Nephron (organoid): ENCODE measurements at regions not wholly inside any gene's neighbourhood (a gene's known extent, or its start where the extent isn't known, plus 50 kb on each side); places are given as distances from the start of the nearest gene placed in this dataset.
A peak's percentile ranks its signal among the peaks of the same experiment; 100 is the strongest.

Experiments
- H3K27ac Mint-ChIP-seq, 3 experiments: 2 replicates each; pipeline ENCODE4 v1.8.0; 2020; ENCODE audit warnings: mixed read lengths in 3 of 3, mild to moderate bottlenecking in 2 of 3, moderate library complexity in 1 of 3
- H3K27me3 Mint-ChIP-seq: 2 replicates; pipeline ENCODE4 v1.8.0; 2021; ENCODE audit warnings: low read depth, mild to moderate bottlenecking, moderate library complexity, mixed read lengths
- H3K36me3 Mint-ChIP-seq: 2 replicates; pipeline ENCODE4 v1.8.0; 2020; ENCODE audit warnings: low read depth, mixed read lengths
- H3K4me1 Mint-ChIP-seq: 2 replicates; pipeline ENCODE4 v1.8.0; 2020; ENCODE audit warnings: mixed read lengths
- H3K4me3 Mint-ChIP-seq, 3 experiments: 2 replicates each; pipeline ENCODE4 v1.8.0; 2020; ENCODE audit warnings: mild to moderate bottlenecking in 3 of 3, mixed read lengths in 3 of 3, moderate library complexity in 2 of 3
- H3K9me3 Mint-ChIP-seq: 2 replicates; pipeline ENCODE4 v1.8.0; 2020; ENCODE audit warnings: mixed read lengths
- TF ChIP-seq, protein P1 (sequence below), 3 experiments: fragments of 200-600 bp; sonication (generic); IDR thresholded peaks; one replicate each; pipeline ENCODE4 v1.5.0; 2021; ENCODE audit warnings: antibody characterized with exemption in 3 of 3; ENCODE audit not compliant: unreplicated experiment in 3 of 3

DNA sequence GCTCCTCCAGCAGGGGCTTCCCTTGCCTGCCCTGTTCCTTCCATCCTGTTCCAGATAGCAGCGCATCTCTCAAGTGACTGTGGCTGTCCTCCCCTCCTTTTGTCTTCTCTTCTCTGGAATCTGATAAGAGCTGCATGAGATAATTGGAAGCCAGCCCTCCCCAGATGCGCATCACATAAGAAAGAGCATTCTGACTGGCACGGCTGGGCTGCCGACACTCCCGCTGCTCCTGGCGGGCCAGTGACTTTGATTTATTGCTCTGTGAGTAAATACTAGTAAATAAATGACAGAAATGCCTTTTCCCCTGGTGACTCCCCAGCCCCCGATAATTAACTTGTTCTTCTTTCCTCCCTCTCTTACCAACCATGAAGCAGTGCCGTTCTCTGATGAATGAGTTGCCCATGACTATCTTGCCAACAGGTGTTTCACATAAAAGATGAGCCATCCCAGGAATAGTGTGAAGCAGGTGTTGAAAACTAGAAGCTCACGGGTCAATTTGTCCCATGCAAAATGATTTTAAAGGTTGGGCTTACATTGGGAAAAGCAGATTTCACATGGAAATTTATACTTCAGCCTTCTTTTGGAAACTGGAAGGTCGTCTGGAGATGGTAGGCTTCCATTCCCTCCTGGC lies 212.3 kb downstream of the ERCC6L2 start:
- TF ChIP-seq, protein P1, sequence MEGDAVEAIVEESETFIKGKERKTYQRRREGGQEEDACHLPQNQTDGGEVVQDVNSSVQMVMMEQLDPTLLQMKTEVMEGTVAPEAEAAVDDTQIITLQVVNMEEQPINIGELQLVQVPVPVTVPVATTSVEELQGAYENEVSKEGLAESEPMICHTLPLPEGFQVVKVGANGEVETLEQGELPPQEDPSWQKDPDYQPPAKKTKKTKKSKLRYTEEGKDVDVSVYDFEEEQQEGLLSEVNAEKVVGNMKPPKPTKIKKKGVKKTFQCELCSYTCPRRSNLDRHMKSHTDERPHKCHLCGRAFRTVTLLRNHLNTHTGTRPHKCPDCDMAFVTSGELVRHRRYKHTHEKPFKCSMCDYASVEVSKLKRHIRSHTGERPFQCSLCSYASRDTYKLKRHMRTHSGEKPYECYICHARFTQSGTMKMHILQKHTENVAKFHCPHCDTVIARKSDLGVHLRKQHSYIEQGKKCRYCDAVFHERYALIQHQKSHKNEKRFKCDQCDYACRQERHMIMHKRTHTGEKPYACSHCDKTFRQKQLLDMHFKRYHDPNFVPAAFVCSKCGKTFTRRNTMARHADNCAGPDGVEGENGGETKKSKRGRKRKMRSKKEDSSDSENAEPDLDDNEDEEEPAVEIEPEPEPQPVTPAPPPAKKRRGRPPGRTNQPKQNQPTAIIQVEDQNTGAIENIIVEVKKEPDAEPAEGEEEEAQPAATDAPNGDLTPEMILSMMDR (IDR thresholded peaks at IDR 0.05; ENCODE audit: unreplicated experiment in 3 of 3), result no peak
- H3K27ac Mint-ChIP-seq, result peak overlapping the region in 1 of 3 experiments; percentile 30
- peaks cover 23% of the 10 kb centered on the region for H3K4me1 Mint-ChIP-seq
- H3K36me3 Mint-ChIP-seq, result no peaks in the 10 kb centered on the region
- H3K4me3 Mint-ChIP-seq, result peak overlapping the region in 1 of 3 experiments; percentile 8
- peaks cover 9% of the 10 kb centered on the region for H3K9me3 Mint-ChIP-seq
- peaks cover 80% of the 10 kb centered on the region for H3K27me3 Mint-ChIP-seq

DNA sequence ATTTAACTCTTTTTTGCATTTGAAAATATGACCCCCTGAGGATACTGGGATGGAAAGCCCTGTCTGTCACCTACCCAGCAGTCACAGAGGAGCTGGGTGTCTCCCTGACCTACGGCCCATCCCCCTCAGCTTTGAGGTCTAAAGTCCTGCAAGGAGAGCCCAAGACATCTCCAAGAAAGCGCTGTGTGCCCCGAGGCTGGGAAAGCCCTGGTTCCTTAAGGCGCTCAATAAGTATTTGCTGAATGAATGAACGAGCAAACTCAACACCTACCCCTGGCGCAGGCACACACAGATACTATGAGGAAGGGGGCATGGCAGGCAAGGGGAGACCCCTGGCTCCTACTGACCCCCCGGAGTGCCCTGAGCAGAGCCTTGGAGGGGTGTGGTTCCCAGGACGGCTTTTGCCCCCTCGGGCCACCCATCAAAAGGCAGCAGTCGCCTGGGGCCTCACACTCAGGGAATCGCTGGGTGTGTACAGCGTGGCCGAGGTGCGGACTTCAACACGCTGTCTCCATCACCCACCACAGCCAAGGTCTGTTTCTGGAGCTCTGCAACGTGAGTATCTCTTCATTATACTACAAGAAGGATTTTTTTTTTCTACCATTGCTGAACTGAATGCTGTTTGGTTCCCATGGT lies 211.6 kb downstream of the ERCC6L2 start:
- peaks cover 87% of the 10 kb centered on the region for H3K27me3 Mint-ChIP-seq
- no peaks in the 10 kb centered on the region for H3K36me3 Mint-ChIP-seq
- H3K27ac Mint-ChIP-seq, result no peak overlapping the region
- no peak overlapping the region for H3K4me3 Mint-ChIP-seq
- H3K4me1 Mint-ChIP-seq, result peaks cover 27% of the 10 kb centered on the region
- H3K9me3 Mint-ChIP-seq, result peaks cover 9% of the 10 kb centered on the region
- TF ChIP-seq, protein P1 (IDR thresholded peaks at IDR 0.05; ENCODE audit: unreplicated experiment in 3 of 3), result no peak

DNA sequence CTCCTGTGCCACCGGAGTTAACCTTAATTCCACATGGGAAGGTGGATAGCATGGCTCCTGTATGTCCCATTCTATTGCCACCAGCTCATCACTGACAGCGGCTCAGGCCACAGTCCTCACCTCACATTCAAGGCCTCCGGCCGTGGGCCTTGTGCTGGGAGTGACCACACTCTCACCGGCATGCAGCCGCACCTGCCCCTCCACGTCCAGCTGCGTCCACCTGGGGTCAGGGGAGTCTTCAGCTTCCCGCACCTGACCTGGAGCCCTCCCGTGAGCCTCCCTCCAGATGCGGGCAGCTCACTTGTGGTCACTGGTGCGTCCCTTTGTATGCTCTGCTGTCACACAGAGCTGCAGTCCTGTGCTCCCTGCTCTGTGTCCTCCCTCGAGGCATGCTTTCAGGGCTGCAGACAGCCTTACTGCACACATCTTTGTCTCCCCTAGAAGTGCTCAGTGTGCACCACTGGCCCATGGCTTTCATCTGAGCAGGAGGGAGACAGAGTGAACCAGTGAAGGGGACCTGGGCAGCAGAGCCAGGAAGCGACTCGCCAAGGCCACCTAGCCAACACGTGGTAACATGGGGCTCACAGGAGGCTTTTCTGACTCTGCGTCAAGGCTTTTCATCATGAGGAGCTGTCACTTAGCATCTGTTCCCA lies 210.1 kb downstream of the ERCC6L2 start:
- H3K36me3 Mint-ChIP-seq, result no peaks in the 10 kb centered on the region
- peaks cover 32% of the 10 kb centered on the region for H3K4me1 Mint-ChIP-seq
- peaks cover 78% of the 10 kb centered on the region for H3K27me3 Mint-ChIP-seq
- H3K4me3 Mint-ChIP-seq, result peak overlapping the region in 1 of 3 experiments; percentile 14
- H3K9me3 Mint-ChIP-seq, result peaks cover 8% of the 10 kb centered on the region
- no peak overlapping the region for H3K27ac Mint-ChIP-seq
- TF ChIP-seq, protein P1 (IDR thresholded peaks at IDR 0.05; ENCODE audit: unreplicated experiment in 3 of 3), result no peak

DNA sequence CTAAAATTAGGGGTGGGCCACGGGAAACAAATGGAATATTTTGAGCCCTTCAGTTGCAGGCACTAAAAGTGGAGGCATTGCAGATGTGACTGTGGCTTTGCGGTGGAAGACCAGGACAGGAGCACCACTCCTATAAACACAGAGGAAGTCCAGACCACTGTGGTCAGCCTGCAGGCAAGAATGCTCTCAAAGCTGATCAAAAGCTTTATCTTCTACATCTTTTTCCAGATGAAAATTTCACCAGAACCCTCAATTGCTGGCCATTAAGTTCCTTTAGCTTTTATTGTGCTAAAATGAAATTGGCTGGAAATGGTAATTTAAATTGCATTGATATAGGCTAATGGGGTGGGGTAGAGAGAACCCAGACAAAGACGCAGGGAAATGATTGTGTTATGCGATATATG lies 208.8 kb downstream of the ERCC6L2 start:
- Mint-ChIP-seq H3K36me3 (no peaks in the 10 kb centered on the region), H3K9me3 (peaks cover 6% of the 10 kb centered on the region), H3K4me3 (no peak overlapping the region), H3K27me3 (peaks cover 68% of the 10 kb centered on the region), H3K27ac (no peak overlapping the region), H3K4me1 (peaks cover 37% of the 10 kb centered on the region)
- TF ChIP-seq, protein P1 (IDR thresholded peaks at IDR 0.05; ENCODE audit: unreplicated experiment in 3 of 3), result no peak

DNA sequence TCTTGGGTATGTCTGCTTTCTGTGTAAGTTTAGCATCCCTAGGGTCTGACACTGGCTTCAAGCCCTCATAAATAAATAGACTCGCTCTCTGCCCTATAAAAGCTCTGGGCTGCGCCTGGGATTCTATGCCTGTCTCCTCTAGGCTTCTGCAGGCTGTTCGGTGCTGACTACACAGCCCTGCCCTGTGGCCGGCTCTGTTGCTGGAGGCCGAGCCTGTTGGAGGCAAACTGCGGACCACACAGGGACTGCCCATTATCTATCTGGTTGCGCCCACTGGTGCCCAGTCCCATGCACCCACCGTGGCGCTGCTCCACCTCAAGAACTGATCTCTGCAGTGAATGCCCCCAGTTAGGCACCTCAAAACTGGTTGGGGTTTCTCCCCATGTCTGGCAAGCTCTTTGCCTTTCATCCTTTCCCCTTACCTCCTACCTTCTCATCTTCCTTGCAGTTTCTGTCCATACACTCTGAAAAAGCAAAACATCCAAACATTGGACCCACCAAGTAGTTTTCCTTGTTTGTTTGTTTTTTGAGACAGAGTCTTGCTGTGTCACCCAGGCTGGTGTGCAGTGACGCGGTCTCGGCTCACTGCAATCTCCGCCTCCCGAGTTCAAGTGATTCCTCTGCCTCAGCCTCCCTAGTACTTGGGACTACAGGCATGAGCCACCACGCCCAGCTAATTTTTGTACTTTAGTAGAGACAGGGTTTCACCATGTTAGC lies 207.2 kb downstream of the ERCC6L2 start:
- TF ChIP-seq, protein P1 (IDR thresholded peaks at IDR 0.05; ENCODE audit: unreplicated experiment in 3 of 3), result no peak
- H3K27me3 Mint-ChIP-seq, result peaks cover 56% of the 10 kb centered on the region
- H3K27ac Mint-ChIP-seq, result no peak overlapping the region
- H3K4me1 Mint-ChIP-seq, result peaks cover 33% of the 10 kb centered on the region
- peaks cover 2% of the 10 kb centered on the region for H3K9me3 Mint-ChIP-seq
- no peaks in the 10 kb centered on the region for H3K36me3 Mint-ChIP-seq
- no peak overlapping the region for H3K4me3 Mint-ChIP-seq
